ENCODE measurements at regions not wholly inside any gene's neighbourhood (a gene's known extent, or its start where the extent isn't known, plus 50 kb on each side); places are given as distances from the start of the nearest gene placed in this dataset.

DNA sequence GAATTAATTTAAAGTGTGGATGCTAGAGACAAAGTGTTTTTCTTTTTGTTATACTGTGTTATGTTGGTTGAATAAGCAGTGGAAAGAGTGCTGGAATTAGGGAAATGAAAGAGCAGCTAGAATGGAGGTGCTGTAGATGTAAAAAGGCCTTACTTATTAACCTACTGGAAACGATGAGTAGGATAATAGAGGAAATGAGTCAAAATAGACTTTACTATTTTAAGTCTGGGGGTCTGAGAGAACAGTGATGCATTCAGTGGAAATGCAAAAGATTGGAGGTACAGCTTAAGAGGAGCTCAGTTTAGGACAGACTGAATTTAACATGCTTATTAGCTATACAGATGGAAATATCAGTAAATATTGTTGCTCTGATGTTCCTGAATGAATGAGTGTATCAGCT lies 674.0 kb downstream of the OTOL1 start:
- TF ChIP-seq, protein P1, sequence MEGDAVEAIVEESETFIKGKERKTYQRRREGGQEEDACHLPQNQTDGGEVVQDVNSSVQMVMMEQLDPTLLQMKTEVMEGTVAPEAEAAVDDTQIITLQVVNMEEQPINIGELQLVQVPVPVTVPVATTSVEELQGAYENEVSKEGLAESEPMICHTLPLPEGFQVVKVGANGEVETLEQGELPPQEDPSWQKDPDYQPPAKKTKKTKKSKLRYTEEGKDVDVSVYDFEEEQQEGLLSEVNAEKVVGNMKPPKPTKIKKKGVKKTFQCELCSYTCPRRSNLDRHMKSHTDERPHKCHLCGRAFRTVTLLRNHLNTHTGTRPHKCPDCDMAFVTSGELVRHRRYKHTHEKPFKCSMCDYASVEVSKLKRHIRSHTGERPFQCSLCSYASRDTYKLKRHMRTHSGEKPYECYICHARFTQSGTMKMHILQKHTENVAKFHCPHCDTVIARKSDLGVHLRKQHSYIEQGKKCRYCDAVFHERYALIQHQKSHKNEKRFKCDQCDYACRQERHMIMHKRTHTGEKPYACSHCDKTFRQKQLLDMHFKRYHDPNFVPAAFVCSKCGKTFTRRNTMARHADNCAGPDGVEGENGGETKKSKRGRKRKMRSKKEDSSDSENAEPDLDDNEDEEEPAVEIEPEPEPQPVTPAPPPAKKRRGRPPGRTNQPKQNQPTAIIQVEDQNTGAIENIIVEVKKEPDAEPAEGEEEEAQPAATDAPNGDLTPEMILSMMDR (IDR thresholded peaks at IDR 0.05 in 2 of 3, conservative IDR thresholded peaks at IDR 0.05 in 1 of 3; ENCODE audit: borderline replicate concordance in 1 of 3, insufficient read depth in 1 of 3, low read depth in 2 of 3, low read length in 2 of 3) = no peak
- no peak for TF ChIP-seq CBX3 (IDR thresholded peaks at IDR 0.05; ENCODE audit: low read depth)
- TF ChIP-seq EGR1 (IDR thresholded peaks at IDR 0.05; ENCODE audit: low read depth) = no peak
- no peak for TF ChIP-seq POLR2A (IDR thresholded peaks at IDR 0.05; ENCODE audit: borderline replicate concordance, extremely low read depth, insufficient read depth, insufficient read length)
- TF ChIP-seq, protein P2, sequence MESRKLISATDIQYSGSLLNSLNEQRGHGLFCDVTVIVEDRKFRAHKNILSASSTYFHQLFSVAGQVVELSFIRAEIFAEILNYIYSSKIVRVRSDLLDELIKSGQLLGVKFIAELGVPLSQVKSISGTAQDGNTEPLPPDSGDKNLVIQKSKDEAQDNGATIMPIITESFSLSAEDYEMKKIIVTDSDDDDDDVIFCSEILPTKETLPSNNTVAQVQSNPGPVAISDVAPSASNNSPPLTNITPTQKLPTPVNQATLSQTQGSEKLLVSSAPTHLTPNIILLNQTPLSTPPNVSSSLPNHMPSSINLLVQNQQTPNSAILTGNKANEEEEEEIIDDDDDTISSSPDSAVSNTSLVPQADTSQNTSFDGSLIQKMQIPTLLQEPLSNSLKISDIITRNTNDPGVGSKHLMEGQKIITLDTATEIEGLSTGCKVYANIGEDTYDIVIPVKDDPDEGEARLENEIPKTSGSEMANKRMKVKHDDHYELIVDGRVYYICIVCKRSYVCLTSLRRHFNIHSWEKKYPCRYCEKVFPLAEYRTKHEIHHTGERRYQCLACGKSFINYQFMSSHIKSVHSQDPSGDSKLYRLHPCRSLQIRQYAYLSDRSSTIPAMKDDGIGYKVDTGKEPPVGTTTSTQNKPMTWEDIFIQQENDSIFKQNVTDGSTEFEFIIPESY (IDR thresholded peaks at IDR 0.05; ENCODE audit: extremely low read depth, insufficient replicate concordance, low read length) = no peak

Measured in HCT116 (cell line).